ENCODE measurements at regions not wholly inside any gene's neighbourhood (a gene's known extent, or its start where the extent isn't known, plus 50 kb on each side); places are given as distances from the start of the nearest gene placed in this dataset.

DNA sequence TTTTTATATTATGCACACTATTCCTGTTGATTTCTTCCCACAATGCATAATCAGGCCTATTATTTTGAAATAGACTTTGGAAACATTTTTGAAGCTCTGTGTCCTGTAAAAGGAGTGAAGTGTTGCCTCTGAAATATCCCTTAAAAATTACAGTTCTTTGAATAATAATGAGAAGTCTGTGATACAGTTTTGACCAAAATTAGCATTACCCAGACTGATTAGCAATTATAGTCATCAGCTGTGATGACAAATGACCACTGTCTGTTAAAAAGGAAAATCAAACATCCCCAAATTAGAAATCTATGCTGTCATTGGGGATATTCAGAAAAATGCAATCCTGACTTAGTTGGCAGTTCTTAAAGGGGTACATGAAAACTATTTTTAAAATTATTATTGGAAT is 63.7 kb downstream of the PTGS2 start:
- Histone ChIP-seq H3K9ac (ENCODE audit: insufficient read depth in 1 of 2, low read length in 2 of 2) (no peak overlapping the region), H3K4me3 (no peak overlapping the region), H3K27ac (ENCODE audit: low read depth in 1 of 2, low read length in 1 of 2) (no peak overlapping the region), H3K4me1 (ENCODE audit: control insufficient read depth in 5 of 5, insufficient read depth in 5 of 5, low read length in 5 of 5) (no peaks in the 10 kb centered on the region), H3K27me3 (ENCODE audit: control insufficient read depth in 3 of 3, insufficient read depth in 3 of 3, low read length in 2 of 3) (no peaks in the 10 kb centered on the region), H3K9me3 (ENCODE audit: control insufficient read depth in 4 of 4, insufficient read depth in 3 of 4, low read length in 3 of 4) (peaks cover 0 to 2% (median 0%) of the 10 kb centered on the region in 4 donors), H3K36me3 (ENCODE audit: control insufficient read depth in 4 of 4, insufficient read depth in 4 of 4, low read length in 4 of 4) (no peaks in the 10 kb centered on the region)
- TF ChIP-seq, protein P1, sequence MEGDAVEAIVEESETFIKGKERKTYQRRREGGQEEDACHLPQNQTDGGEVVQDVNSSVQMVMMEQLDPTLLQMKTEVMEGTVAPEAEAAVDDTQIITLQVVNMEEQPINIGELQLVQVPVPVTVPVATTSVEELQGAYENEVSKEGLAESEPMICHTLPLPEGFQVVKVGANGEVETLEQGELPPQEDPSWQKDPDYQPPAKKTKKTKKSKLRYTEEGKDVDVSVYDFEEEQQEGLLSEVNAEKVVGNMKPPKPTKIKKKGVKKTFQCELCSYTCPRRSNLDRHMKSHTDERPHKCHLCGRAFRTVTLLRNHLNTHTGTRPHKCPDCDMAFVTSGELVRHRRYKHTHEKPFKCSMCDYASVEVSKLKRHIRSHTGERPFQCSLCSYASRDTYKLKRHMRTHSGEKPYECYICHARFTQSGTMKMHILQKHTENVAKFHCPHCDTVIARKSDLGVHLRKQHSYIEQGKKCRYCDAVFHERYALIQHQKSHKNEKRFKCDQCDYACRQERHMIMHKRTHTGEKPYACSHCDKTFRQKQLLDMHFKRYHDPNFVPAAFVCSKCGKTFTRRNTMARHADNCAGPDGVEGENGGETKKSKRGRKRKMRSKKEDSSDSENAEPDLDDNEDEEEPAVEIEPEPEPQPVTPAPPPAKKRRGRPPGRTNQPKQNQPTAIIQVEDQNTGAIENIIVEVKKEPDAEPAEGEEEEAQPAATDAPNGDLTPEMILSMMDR (IDR thresholded peaks at IDR 0.05; ENCODE audit: control extremely low read depth, extremely low read depth): no peak
- ATAC-seq (ENCODE audit: insufficient read depth, low FRiP score) (no peak), DNase-seq (no peak)

- WGBS, 2 donors: 41 to 44% methylated on average over 4 of the region's 4 CpGs
- no peak overlapping the region for H3K4me3 ChIP-seq
- H3K27me3 ChIP-seq (ENCODE audit: control insufficient read depth in 3 of 3, insufficient read depth in 3 of 3, low read length in 2 of 3): no peaks in the 10 kb centered on the region
- peaks cover 0 to 2% (median 0%) of the 10 kb centered on the region in 4 donors for H3K9me3 ChIP-seq (ENCODE audit: control insufficient read depth in 4 of 4, insufficient read depth in 3 of 4, low read length in 3 of 4)
- no peak overlapping the region for H3K27ac ChIP-seq (ENCODE audit: low read depth in 1 of 2, low read length in 1 of 2)
- no peak for DNase-seq
- H3K36me3 ChIP-seq (ENCODE audit: control insufficient read depth in 4 of 4, insufficient read depth in 4 of 4, low read length in 4 of 4): no peaks in the 10 kb centered on the region
- H3K4me1 ChIP-seq (ENCODE audit: control insufficient read depth in 5 of 5, insufficient read depth in 5 of 5, low read length in 5 of 5): no peaks in the 10 kb centered on the region
- no peak for ATAC-seq (ENCODE audit: insufficient read depth, low FRiP score)
- TF ChIP-seq, protein P1 (IDR thresholded peaks at IDR 0.05; ENCODE audit: control extremely low read depth, extremely low read depth): no peak
- no peak overlapping the region for H3K9ac ChIP-seq (ENCODE audit: insufficient read depth in 1 of 2, low read length in 2 of 2)
These were observed 64.9 kb downstream of the PTGS2 start for GRCh38 chr1:186615332-186615731.

GRCh38 chr1:186611156-186611555 is 69.1 kb downstream of the PTGS2 start:
- Histone ChIP-seq H3K9ac (ENCODE audit: insufficient read depth in 1 of 2, low read length in 2 of 2) (no peak overlapping the region), H3K27me3 (ENCODE audit: control insufficient read depth in 3 of 3, insufficient read depth in 3 of 3, low read length in 2 of 3) (no peaks in the 10 kb centered on the region), H3K4me1 (ENCODE audit: control insufficient read depth in 5 of 5, insufficient read depth in 5 of 5, low read length in 5 of 5) (no peaks in the 10 kb centered on the region), H3K27ac (ENCODE audit: low read depth in 1 of 2, low read length in 1 of 2) (no peak overlapping the region), H3K36me3 (ENCODE audit: control insufficient read depth in 4 of 4, insufficient read depth in 4 of 4, low read length in 4 of 4) (no peaks in the 10 kb centered on the region), H3K9me3 (ENCODE audit: control insufficient read depth in 4 of 4, insufficient read depth in 3 of 4, low read length in 3 of 4) (peaks cover 0 to 2% (median 0%) of the 10 kb centered on the region in 4 donors), H3K4me3 (no peak overlapping the region)
- ATAC-seq (ENCODE audit: insufficient read depth, low FRiP score) (no peak), DNase-seq (no peak)
- TF ChIP-seq, protein P1 (IDR thresholded peaks at IDR 0.05; ENCODE audit: control extremely low read depth, extremely low read depth): no peak
- WGBS, 2 donors: 56 to 85% methylated on average over 3 of the region's 3 CpGs

GRCh38 chr1:186609183-186609582 is 71.0 kb downstream of the PTGS2 start:
- Histone ChIP-seq H3K27me3 (ENCODE audit: control insufficient read depth in 3 of 3, insufficient read depth in 3 of 3, low read length in 2 of 3) (no peaks in the 10 kb centered on the region), H3K9me3 (ENCODE audit: control insufficient read depth in 4 of 4, insufficient read depth in 3 of 4, low read length in 3 of 4) (peaks cover 0 to 2% (median 0%) of the 10 kb centered on the region in 4 donors), H3K4me1 (ENCODE audit: control insufficient read depth in 5 of 5, insufficient read depth in 5 of 5, low read length in 5 of 5) (no peaks in the 10 kb centered on the region), H3K36me3 (ENCODE audit: control insufficient read depth in 4 of 4, insufficient read depth in 4 of 4, low read length in 4 of 4) (no peaks in the 10 kb centered on the region), H3K4me3 (no peak overlapping the region), H3K9ac (ENCODE audit: insufficient read depth in 1 of 2, low read length in 2 of 2) (no peak overlapping the region), H3K27ac (ENCODE audit: low read depth in 1 of 2, low read length in 1 of 2) (no peak overlapping the region)
- DNase-seq (no peak), ATAC-seq (ENCODE audit: insufficient read depth, low FRiP score) (no peak)
- TF ChIP-seq, protein P1 (IDR thresholded peaks at IDR 0.05; ENCODE audit: control extremely low read depth, extremely low read depth): no peak
